ENCODE measurements at regions not wholly inside any gene's neighbourhood (a gene's known extent, or its start where the extent isn't known, plus 50 kb on each side); places are given as distances from the start of the nearest gene placed in this dataset.
"Not testable (repeated sequence)": the region's sequence is repeated elsewhere in the genome, so short reads cannot be mapped to it uniquely, and the experiment has no call there.

GRCh38 chr3:190192739-190193138 is 72.0 kb upstream of the P3H2 start:
- DNase-seq (ENCODE audit: low read depth), result no peak

- no peak for DNase-seq (ENCODE audit: low read depth)
Observed at GRCh38 chr3:190192087-190192486, 71.4 kb upstream of the P3H2 start.

- DNase-seq (ENCODE audit: low read depth), result no peak
Observed at GRCh38 chr3:190188197-190188596, 67.5 kb upstream of the P3H2 start.

GRCh38 chr3:190183121-190183520 is 62.4 kb upstream of the P3H2 start:
- peak; percentile 91 for DNase-seq (ENCODE audit: low read depth)

- DNase-seq (ENCODE audit: low read depth), result no peak
Observed at GRCh38 chr3:190182418-190183043, 61.8 kb upstream of the P3H2 start.

GRCh38 chr3:190180268-190180667 is 59.6 kb upstream of the P3H2 start:
- DNase-seq (ENCODE audit: low read depth), result no peak

GRCh38 chr3:190178779-190179178 is 58.1 kb upstream of the P3H2 start:
- no peak for DNase-seq (ENCODE audit: low read depth)

- not testable (repeated sequence) for DNase-seq (ENCODE audit: low read depth)
Observed at GRCh38 chr3:190176933-190177525, 56.3 kb upstream of the P3H2 start.

- not testable (repeated sequence) for DNase-seq (ENCODE audit: low read depth)
Observed at GRCh38 chr3:190176106-190176505, 55.4 kb upstream of the P3H2 start.

- peak; percentile 56 for DNase-seq (ENCODE audit: low read depth)
Observed at GRCh38 chr3:190175490-190175889, 54.8 kb upstream of the P3H2 start.

GRCh38 chr3:190174471-190174870 is 53.8 kb upstream of the P3H2 start:
- DNase-seq (ENCODE audit: low read depth), result no peak

GRCh38 chr3:190173426-190173825 is 52.7 kb upstream of the P3H2 start:
- no peak for DNase-seq (ENCODE audit: low read depth)

- DNase-seq (ENCODE audit: low read depth), result no peak
Observed at GRCh38 chr3:190172751-190173150, 52.1 kb upstream of the P3H2 start.

Data from RPMI7951 (cell line).